ENCODE measurements at regions not wholly inside any gene's neighbourhood (a gene's known extent, or its start where the extent isn't known, plus 50 kb on each side); places are given as distances from the start of the nearest gene placed in this dataset.
A peak's percentile ranks its signal among the peaks of the same experiment; 100 is the strongest.

DNA sequence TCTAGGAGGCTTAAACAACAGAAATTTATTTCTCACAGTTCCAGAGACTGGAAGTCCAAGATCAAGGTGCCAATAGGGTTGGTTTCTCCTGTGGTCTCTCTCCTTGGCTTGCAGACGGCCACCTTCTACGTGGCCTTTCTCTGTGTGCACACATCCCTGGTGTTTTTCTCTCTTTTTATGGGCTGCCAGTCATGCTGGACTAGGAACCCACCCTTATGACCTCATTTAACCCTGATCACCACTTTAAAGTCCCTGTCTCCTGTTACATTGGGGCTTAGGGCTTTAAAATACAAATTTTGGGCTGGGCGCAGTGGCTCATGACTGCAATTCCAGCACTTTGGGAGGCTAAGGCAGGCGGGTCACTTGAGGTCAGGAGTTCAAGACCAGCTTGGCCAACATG lies 157.1 kb downstream of the TLE1 start:
- no peak for DNase-seq (ENCODE audit: low read depth)
- TF ChIP-seq, protein P1, sequence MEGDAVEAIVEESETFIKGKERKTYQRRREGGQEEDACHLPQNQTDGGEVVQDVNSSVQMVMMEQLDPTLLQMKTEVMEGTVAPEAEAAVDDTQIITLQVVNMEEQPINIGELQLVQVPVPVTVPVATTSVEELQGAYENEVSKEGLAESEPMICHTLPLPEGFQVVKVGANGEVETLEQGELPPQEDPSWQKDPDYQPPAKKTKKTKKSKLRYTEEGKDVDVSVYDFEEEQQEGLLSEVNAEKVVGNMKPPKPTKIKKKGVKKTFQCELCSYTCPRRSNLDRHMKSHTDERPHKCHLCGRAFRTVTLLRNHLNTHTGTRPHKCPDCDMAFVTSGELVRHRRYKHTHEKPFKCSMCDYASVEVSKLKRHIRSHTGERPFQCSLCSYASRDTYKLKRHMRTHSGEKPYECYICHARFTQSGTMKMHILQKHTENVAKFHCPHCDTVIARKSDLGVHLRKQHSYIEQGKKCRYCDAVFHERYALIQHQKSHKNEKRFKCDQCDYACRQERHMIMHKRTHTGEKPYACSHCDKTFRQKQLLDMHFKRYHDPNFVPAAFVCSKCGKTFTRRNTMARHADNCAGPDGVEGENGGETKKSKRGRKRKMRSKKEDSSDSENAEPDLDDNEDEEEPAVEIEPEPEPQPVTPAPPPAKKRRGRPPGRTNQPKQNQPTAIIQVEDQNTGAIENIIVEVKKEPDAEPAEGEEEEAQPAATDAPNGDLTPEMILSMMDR (IDR thresholded peaks at IDR 0.05; ENCODE audit: low read depth, low read length, missing control alignments) = no peak
- H3K4me3 ChIP-seq (ENCODE audit: low read depth, low read length) = no peak overlapping the region

DNA sequence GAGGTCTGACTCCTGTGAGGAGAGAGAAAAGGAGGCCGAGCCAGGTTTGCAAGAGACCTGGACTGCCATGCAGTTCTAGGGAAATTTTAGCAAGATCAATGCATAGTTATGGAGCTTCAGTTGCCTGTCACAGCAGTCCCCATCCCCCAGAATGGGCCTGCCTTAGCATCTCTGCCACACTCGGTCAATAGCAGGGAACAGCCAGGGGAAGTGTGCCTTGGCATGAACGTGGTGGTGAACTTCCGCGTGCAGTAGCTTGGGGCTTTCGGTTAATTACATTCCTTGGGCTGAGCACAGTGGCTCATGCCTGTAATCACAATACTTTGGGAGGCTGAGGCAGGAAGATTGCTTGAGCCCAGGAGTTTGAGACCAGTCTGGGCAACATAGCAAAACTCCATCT lies 157.8 kb downstream of the TLE1 start:
- TF ChIP-seq, protein P1 (IDR thresholded peaks at IDR 0.05; ENCODE audit: low read depth, low read length, missing control alignments) = no peak
- DNase-seq (ENCODE audit: low read depth) = no peak
- H3K4me3 ChIP-seq (ENCODE audit: low read depth, low read length) = no peak overlapping the region

DNA sequence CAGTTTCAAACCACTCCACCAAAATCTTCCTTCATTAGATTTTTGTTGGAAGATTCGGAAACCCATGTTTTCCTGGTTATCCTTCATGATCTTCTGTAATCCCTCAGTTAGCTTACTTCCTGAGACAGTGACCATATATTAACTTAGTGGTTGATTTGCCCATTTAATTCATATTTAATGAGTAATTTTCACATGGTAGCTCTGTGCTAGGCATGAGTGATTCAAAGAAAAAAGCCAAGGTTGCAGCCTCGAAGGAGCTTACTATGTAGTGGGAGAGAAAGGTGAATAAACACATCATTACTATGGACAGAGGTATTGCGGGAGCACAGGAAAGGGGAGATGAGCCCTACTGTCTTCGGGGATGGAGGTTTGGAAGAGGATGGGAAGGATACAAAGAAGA lies 158.5 kb downstream of the TLE1 start:
- TF ChIP-seq, protein P1 (IDR thresholded peaks at IDR 0.05; ENCODE audit: low read depth, low read length, missing control alignments) = no peak
- no peak overlapping the region for H3K4me3 ChIP-seq (ENCODE audit: low read depth, low read length)
- DNase-seq (ENCODE audit: low read depth) = no peak

DNA sequence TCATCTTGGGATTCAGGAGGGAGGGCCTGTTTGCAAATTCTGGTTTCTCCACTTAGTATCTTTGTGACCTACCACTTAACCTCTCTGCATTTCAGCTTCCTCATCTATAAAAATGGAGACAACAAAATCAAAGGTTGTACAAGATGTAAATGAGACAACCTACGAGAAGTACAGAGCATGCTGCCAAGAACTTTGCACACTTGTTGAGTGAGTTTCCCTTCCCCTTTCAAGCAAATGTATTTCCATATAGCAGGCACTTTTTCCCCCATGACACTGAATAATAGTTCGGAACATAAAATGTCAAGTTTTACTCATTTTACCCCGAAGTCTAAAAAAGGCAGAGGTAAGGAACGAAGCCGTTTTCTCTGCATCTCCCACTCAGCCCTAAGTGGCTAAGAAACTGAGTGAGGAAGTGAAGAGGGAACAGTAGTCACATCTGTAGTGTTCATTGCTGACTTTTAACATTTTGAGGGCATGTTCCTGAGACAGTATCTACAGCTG lies 159.0 kb downstream of the TLE1 start:
- DNase-seq (ENCODE audit: low read depth) = peak; percentile 21
- no peak overlapping the region for H3K4me3 ChIP-seq (ENCODE audit: low read depth, low read length)
- TF ChIP-seq, protein P1 (IDR thresholded peaks at IDR 0.05; ENCODE audit: low read depth, low read length, missing control alignments) = no peak

DNA sequence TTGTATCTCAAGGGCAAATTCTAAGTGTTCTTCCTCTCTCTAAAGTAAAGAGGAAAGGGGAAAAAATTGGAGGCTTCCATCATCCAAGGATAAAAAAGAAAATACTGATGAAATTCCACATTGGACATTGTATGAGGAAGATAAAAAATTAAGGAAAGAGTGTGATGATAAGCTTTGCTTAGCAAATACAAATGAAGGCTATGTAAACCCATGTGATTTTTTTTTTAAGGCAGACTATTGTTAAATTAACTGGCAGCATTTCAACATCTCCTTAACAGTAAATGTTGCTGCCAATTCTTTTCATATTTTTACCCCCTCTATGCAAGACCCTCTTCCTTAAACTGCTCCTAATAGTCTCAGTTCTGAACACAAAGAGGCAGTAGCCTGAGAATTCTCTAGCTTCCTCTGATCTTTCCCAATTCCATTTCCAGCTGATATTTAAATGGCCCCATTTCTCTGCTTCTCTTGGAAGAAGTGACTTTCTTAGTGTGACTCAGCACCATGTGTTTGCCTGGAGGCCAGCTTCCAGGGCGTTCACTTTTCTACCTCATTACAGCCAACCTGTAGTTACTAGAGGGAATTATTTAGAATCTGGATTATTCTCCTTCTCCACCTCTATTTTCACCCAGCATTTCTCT lies 159.7 kb downstream of the TLE1 start:
- TF ChIP-seq, protein P1 (IDR thresholded peaks at IDR 0.05; ENCODE audit: low read depth, low read length, missing control alignments) = no peak
- no peak overlapping the region for H3K4me3 ChIP-seq (ENCODE audit: low read depth, low read length)
- no peak for DNase-seq (ENCODE audit: low read depth)

DNA sequence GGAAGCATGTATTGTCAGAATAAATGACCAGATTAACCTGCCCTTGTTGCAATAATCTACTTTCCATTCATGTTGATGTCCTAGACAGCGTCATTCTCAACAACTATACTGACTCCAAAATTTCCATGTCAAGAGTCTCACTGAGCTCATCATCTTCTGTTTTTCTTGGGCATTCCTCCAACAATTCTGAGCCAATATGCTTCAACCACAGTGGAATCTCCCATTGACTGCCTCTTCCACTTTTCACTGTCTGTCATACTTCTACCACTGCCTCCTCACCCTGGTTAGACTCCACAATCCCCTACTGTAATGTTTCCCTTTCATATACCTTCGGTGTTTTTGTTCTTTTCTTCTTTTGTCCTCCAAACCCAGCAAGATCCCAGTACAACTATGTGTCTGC lies 162.8 kb downstream of the TLE1 start:
- TF ChIP-seq, protein P1 (IDR thresholded peaks at IDR 0.05; ENCODE audit: low read depth, low read length, missing control alignments) = no peak
- DNase-seq (ENCODE audit: low read depth) = no peak
- no peak overlapping the region for H3K4me3 ChIP-seq (ENCODE audit: low read depth, low read length)
